ENCODE measurements at regions not wholly inside any gene's neighbourhood (a gene's known extent, or its start where the extent isn't known, plus 50 kb on each side); places are given as distances from the start of the nearest gene placed in this dataset.

DNA sequence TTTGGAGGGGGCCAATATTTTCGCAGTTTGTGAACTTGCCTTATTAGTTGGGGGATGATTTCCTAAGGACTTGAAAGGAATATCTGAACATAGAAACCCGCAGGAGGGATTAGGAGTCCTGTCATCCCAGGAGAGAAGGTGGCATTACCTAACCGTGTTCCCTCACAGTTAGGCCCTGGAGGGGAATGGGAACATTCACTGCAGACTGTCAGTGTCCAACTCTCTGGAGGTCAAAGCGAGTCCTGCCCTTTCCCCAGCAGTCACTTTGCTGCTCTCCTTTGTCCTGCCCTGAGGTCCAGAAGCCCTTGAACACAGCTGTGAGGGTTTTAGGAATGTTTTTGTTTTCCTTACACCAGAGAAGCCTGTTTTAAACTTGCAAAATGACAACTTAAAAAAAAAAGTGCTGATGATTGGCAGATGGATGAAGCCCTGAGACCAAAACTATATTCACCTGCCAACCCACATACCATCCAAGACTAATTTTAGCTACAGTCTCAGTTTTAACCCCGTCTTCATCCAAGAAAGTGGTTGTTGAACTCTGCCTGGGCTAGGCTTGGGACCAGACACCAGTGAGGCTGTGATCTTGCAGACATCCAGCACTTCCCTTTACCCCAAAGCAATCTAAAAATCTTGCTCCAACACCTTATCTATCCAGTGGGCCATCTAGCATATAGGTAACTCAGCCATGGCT is 90.5 kb upstream of the MEX3C start:
- H3K4me3 ChIP-seq: no peak overlapping the region
- BruUV-seq (replicated peaks): no TSS peak
- in situ Hi-C loops (cut with MboI): no loop called here

More for the DNA sequence above, 90.5 kb upstream of the MEX3C start:
- Histone ChIP-seq H3K27ac (ENCODE audit: control insufficient read depth, insufficient read depth) (no peak overlapping the region), H3K79me2 (ENCODE audit: control insufficient read depth, insufficient read depth, low read length) (no peaks in the 10 kb centered on the region), H3K4me1 (ENCODE audit: control insufficient read depth, insufficient read depth, low read length) (no peaks in the 10 kb centered on the region), H2AFZ (ENCODE audit: control insufficient read depth, low read depth, low read length) (no peak overlapping the region; the same call in 1 of the 2 replicates), H3K4me2 (ENCODE audit: control insufficient read depth, insufficient read depth) (no peak overlapping the region), H3K36me3 (ENCODE audit: control insufficient read depth in 2 of 2, insufficient read depth in 2 of 2, low read length in 1 of 2) (no peaks in the 10 kb centered on the region), H3K9ac (ENCODE audit: control insufficient read depth, insufficient read depth, low read length) (no peak overlapping the region), H3K27me3 (replicated peaks in 1 of 2; ENCODE audit: control insufficient read depth in 2 of 2, insufficient read depth in 2 of 2, low read length in 1 of 2) (no peaks in the 10 kb centered on the region; a peak in 1 of 4 replicates), H3K9me3 (replicated peaks; ENCODE audit: control insufficient read depth, insufficient read depth, low read length) (no peaks in the 10 kb centered on the region), H4K20me1 (ENCODE audit: control insufficient read depth, insufficient read depth) (no peaks in the 10 kb centered on the region)
- SMC1A ChIA-PET (ENCODE audit: uncharacterized antibody, unreplicated experiment): no interaction called here
- RAD21 ChIA-PET (ENCODE audit: unreplicated experiment): no interaction called here
- POLR2A ChIA-PET: no interaction called here
- intact Hi-C loops (cut with micrococcal nuclease; ENCODE audit: unreplicated experiment): no loop called here
- no peak for DNase-seq (ENCODE audit: low read depth, low spot score)
- no peak for ATAC-seq
- CTCF ChIA-PET: no interaction called here
- WGBS (ENCODE audit: insufficient coverage, insufficient replicate concordance, low lambda C conversion rate, missing lambda C conversion rate): 0% methylated on average over 5 of the region's 5 CpGs
- FAIRE-seq: no peak
- no peak for TF ChIP-seq SMC3 (IDR thresholded peaks at IDR 0.05; ENCODE audit: borderline replicate concordance, low read length)
- no peak for TF ChIP-seq RAD21 (IDR thresholded peaks at IDR 0.05; ENCODE audit: insufficient read depth, low read depth, low read length)
- no peak for TF ChIP-seq SRF (IDR thresholded peaks at IDR 0.05; ENCODE audit: low read depth in 2 of 2, low read length in 2 of 2)
- TF ChIP-seq NFIC (IDR thresholded peaks at IDR 0.05; ENCODE audit: low read depth, low read length): no peak
- TF ChIP-seq, protein P1, sequence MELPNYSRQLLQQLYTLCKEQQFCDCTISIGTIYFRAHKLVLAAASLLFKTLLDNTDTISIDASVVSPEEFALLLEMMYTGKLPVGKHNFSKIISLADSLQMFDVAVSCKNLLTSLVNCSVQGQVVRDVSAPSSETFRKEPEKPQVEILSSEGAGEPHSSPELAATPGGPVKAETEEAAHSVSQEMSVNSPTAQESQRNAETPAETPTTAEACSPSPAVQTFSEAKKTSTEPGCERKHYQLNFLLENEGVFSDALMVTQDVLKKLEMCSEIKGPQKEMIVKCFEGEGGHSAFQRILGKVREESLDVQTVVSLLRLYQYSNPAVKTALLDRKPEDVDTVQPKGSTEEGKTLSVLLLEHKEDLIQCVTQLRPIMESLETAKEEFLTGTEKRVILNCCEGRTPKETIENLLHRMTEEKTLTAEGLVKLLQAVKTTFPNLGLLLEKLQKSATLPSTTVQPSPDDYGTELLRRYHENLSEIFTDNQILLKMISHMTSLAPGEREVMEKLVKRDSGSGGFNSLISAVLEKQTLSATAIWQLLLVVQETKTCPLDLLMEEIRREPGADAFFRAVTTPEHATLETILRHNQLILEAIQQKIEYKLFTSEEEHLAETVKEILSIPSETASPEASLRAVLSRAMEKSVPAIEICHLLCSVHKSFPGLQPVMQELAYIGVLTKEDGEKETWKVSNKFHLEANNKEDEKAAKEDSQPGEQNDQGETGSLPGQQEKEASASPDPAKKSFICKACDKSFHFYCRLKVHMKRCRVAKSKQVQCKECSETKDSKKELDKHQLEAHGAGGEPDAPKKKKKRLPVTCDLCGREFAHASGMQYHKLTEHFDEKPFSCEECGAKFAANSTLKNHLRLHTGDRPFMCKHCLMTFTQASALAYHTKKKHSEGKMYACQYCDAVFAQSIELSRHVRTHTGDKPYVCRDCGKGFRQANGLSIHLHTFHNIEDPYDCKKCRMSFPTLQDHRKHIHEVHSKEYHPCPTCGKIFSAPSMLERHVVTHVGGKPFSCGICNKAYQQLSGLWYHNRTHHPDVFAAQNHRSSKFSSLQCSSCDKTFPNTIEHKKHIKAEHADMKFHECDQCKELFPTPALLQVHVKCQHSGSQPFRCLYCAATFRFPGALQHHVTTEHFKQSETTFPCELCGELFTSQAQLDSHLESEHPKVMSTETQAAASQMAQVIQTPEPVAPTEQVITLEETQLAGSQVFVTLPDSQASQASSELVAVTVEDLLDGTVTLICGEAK (IDR thresholded peaks at IDR 0.05; ENCODE audit: borderline replicate concordance): no peak
- no peak for TF ChIP-seq HSF1 (IDR thresholded peaks at IDR 0.05; ENCODE audit: low read depth, low read length)
- TF ChIP-seq, protein P2, sequence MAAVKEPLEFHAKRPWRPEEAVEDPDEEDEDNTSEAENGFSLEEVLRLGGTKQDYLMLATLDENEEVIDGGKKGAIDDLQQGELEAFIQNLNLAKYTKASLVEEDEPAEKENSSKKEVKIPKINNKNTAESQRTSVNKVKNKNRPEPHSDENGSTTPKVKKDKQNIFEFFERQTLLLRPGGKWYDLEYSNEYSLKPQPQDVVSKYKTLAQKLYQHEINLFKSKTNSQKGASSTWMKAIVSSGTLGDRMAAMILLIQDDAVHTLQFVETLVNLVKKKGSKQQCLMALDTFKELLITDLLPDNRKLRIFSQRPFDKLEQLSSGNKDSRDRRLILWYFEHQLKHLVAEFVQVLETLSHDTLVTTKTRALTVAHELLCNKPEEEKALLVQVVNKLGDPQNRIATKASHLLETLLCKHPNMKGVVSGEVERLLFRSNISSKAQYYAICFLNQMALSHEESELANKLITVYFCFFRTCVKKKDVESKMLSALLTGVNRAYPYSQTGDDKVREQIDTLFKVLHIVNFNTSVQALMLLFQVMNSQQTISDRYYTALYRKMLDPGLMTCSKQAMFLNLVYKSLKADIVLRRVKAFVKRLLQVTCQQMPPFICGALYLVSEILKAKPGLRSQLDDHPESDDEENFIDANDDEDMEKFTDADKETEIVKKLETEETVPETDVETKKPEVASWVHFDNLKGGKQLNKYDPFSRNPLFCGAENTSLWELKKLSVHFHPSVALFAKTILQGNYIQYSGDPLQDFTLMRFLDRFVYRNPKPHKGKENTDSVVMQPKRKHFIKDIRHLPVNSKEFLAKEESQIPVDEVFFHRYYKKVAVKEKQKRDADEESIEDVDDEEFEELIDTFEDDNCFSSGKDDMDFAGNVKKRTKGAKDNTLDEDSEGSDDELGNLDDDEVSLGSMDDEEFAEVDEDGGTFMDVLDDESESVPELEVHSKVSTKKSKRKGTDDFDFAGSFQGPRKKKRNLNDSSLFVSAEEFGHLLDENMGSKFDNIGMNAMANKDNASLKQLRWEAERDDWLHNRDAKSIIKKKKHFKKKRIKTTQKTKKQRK (IDR thresholded peaks at IDR 0.05; ENCODE audit: low read depth, low read length): no peak
- TF ChIP-seq FOXM1 (IDR thresholded peaks at IDR 0.05; ENCODE audit: low read depth, low read length): no peak
- no peak for TF ChIP-seq ZNF207 (IDR thresholded peaks at IDR 0.05; ENCODE audit: borderline replicate concordance)
- TF ChIP-seq ASH2L (IDR thresholded peaks at IDR 0.05; ENCODE audit: borderline replicate concordance, low read depth): no peak

Measured in GM12878 (cell line).